HEK293 (cell line): ENCODE measurements at regions not wholly inside any gene's neighbourhood (a gene's known extent, or its start where the extent isn't known, plus 50 kb on each side); places are given as distances from the start of the nearest gene placed in this dataset.

Experiments
- ZBTB26 ChIP-seq: fragments of 450-650 bp; formaldehyde crosslinking; optimal IDR thresholded peaks from 2 replicates; pipeline ENCODE3; 2016; ENCODE audit warnings: missing biosample characterization, mild to moderate bottlenecking, missing genetic modification characterization
- ZBTB48 ChIP-seq: fragments of 450-650 bp; formaldehyde crosslinking; IDR thresholded peaks from 2 replicates; pipeline ENCODE4 v1.5.1; 2016; ENCODE audit warnings: missing biosample characterization, missing genetic modification characterization
- ZNF112 ChIP-seq: fragments of 450-650 bp; formaldehyde crosslinking; IDR thresholded peaks from 2 replicates; pipeline ENCODE4 v1.5.0; 2017; ENCODE audit warnings: missing biosample characterization, missing genetic modification characterization
- ZNF239 ChIP-seq: fragments of 450-650 bp; formaldehyde crosslinking; IDR thresholded peaks from 2 replicates; pipeline ENCODE4 v1.5.1; 2016; ENCODE audit warnings: missing biosample characterization, missing genetic modification characterization
- ZNF747 ChIP-seq: fragments of 450-650 bp; formaldehyde crosslinking; IDR thresholded peaks from 2 replicates; pipeline ENCODE4 v1.5.1; 2016; ENCODE audit warnings: missing biosample characterization, missing genetic modification characterization
- ZNF792 ChIP-seq: fragments of 450-650 bp; formaldehyde crosslinking; IDR thresholded peaks from 2 replicates; pipeline ENCODE4 v1.5.1; 2016; ENCODE audit warnings: missing biosample characterization, missing genetic modification characterization
- TF ChIP-seq, protein P1 (sequence below): sonication (generic); formaldehyde crosslinking; IDR thresholded peaks from 2 replicates; pipeline ENCODE4 v1.8.1; 2022; ENCODE audit warnings: mild to moderate bottlenecking, moderate library complexity, missing genetic modification reagents
- TF ChIP-seq, protein P2 (sequence below): fragments of 450-650 bp; formaldehyde crosslinking; IDR thresholded peaks from 2 replicates; pipeline ENCODE4 v1.5.1; 2016; ENCODE audit warnings: missing biosample characterization, missing genetic modification characterization
- TF ChIP-seq, protein P3 (sequence below): fragments of 450-650 bp; formaldehyde crosslinking; IDR thresholded peaks from 2 replicates; pipeline ENCODE4 v1.5.1; 2016; ENCODE audit warnings: missing biosample characterization, missing genetic modification characterization

- TF ChIP-seq, protein P1, sequence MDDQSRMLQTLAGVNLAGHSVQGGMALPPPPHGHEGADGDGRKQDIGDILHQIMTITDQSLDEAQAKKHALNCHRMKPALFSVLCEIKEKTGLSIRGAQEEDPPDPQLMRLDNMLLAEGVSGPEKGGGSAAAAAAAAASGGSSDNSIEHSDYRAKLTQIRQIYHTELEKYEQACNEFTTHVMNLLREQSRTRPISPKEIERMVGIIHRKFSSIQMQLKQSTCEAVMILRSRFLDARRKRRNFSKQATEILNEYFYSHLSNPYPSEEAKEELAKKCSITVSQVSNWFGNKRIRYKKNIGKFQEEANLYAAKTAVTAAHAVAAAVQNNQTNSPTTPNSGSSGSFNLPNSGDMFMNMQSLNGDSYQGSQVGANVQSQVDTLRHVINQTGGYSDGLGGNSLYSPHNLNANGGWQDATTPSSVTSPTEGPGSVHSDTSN (CRISPR knock-in tag) = no peak
- TF ChIP-seq ZNF747 (tag by site-specific recombination) (no peak), ZNF112 (tag by site-specific recombination) (no peak), ZBTB48 (tag by site-specific recombination) (no peak), ZBTB26 (tag by site-specific recombination) (no peak), ZNF792 (tag by site-specific recombination) (no peak), ZNF239 (tag by site-specific recombination) (no peak)
- TF ChIP-seq, protein P2, sequence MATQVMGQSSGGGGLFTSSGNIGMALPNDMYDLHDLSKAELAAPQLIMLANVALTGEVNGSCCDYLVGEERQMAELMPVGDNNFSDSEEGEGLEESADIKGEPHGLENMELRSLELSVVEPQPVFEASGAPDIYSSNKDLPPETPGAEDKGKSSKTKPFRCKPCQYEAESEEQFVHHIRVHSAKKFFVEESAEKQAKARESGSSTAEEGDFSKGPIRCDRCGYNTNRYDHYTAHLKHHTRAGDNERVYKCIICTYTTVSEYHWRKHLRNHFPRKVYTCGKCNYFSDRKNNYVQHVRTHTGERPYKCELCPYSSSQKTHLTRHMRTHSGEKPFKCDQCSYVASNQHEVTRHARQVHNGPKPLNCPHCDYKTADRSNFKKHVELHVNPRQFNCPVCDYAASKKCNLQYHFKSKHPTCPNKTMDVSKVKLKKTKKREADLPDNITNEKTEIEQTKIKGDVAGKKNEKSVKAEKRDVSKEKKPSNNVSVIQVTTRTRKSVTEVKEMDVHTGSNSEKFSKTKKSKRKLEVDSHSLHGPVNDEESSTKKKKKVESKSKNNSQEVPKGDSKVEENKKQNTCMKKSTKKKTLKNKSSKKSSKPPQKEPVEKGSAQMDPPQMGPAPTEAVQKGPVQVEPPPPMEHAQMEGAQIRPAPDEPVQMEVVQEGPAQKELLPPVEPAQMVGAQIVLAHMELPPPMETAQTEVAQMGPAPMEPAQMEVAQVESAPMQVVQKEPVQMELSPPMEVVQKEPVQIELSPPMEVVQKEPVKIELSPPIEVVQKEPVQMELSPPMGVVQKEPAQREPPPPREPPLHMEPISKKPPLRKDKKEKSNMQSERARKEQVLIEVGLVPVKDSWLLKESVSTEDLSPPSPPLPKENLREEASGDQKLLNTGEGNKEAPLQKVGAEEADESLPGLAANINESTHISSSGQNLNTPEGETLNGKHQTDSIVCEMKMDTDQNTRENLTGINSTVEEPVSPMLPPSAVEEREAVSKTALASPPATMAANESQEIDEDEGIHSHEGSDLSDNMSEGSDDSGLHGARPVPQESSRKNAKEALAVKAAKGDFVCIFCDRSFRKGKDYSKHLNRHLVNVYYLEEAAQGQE = no peak
- TF ChIP-seq, protein P3, sequence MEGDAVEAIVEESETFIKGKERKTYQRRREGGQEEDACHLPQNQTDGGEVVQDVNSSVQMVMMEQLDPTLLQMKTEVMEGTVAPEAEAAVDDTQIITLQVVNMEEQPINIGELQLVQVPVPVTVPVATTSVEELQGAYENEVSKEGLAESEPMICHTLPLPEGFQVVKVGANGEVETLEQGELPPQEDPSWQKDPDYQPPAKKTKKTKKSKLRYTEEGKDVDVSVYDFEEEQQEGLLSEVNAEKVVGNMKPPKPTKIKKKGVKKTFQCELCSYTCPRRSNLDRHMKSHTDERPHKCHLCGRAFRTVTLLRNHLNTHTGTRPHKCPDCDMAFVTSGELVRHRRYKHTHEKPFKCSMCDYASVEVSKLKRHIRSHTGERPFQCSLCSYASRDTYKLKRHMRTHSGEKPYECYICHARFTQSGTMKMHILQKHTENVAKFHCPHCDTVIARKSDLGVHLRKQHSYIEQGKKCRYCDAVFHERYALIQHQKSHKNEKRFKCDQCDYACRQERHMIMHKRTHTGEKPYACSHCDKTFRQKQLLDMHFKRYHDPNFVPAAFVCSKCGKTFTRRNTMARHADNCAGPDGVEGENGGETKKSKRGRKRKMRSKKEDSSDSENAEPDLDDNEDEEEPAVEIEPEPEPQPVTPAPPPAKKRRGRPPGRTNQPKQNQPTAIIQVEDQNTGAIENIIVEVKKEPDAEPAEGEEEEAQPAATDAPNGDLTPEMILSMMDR = no peak
Observed at GRCh38 chr9:111102793-111103464, 64.7 kb upstream of the LPAR1 start.
